Prostate gland (tissue), 2 donors: ENCODE measurements at regions not wholly inside any gene's neighbourhood (a gene's known extent, or its start where the extent isn't known, plus 50 kb on each side); places are given as distances from the start of the nearest gene placed in this dataset.

ENCODE experiments used
- CTCF ChIP-seq, 4 experiments: fragments of 200-600 bp in 2 of 4; fragments of 450-650 bp in 2 of 4; sonication (generic) in 2 of 4; IDR thresholded peaks; 1 replicate in 3 of 4; 2 replicates in 1 of 4; pipeline ENCODE4 v1.5.1; 2016 to 2019; ENCODE audit warnings: antibody characterized with exemption in 4 of 4, mild to moderate bottlenecking in 2 of 4, moderate library complexity in 2 of 4
- POLR2A ChIP-seq: fragments of 450-650 bp; IDR thresholded peaks from one replicate; pipeline ENCODE4 v1.6.1; 2016; ENCODE audit warnings: antibody characterized with exemption, mild to moderate bottlenecking

- no peak for TF ChIP-seq CTCF (IDR thresholded peaks at IDR 0.05)
- TF ChIP-seq POLR2A, result no peak
Observed at GRCh38 chr5:60339691-60340201, 360.2 kb downstream of the DEPDC1B start.
